ENCODE measurements at regions not wholly inside any gene's neighbourhood (a gene's known extent, or its start where the extent isn't known, plus 50 kb on each side); places are given as distances from the start of the nearest gene placed in this dataset.
"Not testable (repeated sequence)": the region's sequence is repeated elsewhere in the genome, so short reads cannot be mapped to it uniquely, and the experiment has no call there.

DNA sequence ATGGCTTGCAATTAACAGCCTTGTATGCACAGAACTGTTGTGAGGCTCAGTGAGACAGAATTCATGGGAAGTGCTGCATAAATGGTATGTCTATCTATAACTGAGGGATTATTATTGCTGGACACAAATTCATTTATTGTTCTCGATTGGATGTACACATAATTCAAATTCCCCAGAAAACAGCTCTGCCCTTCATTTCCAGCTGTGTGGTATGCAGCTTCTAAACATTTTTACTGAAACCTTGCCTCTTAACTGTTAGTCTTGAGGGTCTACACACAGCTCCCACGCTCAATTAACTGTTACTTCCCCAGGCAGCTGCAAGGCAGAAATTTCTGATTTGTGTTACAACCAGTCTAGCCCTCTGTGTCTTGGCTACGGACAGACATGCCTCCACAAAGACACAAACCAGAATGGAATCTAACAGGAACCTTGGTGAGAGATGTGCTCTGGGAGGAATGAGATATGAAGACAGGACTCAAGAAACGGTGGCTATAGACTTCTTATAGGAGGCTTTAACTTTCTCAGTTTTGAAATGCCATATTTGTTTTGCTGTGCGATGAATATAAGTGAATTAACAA, 139.7 kb upstream of the TBL1XR1 start:
- no peak for DNase-seq

GRCh38 chr3:177337541-177338331, 140.5 kb upstream of the TBL1XR1 start:
- no peak for DNase-seq

DNA sequence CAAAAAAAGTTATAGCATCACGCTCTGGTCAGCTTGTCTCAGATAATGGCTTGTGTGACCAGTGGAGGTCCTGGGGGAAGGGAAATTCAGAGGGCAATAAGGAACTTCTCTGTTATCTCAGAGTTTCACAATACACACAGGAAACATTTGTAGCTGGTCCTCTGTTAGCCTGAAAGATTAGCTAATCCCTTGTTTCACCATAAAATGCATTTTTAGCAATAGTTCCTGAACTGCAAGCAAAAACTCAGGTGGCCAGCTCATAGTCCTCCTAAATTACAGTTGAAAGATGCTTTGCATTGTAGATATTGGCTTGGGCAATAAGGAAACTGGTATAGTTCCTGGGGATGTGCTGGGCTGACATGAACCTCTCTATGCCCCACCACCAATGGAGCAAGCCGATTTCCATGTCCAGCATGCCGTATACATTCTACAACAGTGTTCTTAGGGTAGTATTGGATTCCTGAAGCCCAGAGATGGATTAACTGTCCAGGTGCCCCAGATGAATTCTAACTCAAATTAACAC, 141.5 kb upstream of the TBL1XR1 start:
- DNase-seq: no peak

GRCh38 chr3:177339220-177339703, 142.0 kb upstream of the TBL1XR1 start:
- DNase-seq: not testable (repeated sequence)

GRCh38 chr3:177340243-177340830, 143.1 kb upstream of the TBL1XR1 start:
- no peak for DNase-seq

DNA sequence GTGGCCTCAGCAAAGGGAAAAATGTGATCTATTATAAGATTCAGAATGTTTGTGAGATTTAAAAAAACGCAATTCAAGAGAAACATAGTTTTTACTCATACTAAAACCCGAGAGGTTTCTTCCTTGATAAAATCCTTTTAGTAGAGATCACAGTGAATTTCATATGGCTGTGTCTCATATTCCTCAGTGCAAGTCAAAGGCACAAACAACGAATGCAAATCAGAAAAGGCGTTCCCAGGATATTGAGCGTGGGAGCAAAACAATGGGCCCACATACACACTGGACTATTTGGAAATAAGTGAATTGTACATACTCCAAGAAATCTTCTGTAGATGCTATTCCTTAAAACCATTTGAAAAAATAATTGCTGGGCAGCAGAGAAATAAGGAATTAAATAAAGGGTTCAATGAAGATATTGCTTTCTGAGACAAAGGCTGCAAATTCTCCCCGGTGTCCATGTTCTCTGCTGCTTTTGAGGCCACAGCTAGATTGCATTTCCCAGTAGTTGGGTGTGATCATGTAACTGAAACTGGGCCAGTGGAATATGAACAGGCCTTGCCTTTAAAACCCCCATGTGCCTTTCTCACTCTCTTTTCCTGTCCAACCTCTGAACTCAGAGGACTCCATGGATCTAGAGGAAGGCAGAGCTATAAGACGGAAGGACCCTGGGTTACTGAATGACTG, 144.6 kb upstream of the TBL1XR1 start:
- no peak for DNase-seq

DNA sequence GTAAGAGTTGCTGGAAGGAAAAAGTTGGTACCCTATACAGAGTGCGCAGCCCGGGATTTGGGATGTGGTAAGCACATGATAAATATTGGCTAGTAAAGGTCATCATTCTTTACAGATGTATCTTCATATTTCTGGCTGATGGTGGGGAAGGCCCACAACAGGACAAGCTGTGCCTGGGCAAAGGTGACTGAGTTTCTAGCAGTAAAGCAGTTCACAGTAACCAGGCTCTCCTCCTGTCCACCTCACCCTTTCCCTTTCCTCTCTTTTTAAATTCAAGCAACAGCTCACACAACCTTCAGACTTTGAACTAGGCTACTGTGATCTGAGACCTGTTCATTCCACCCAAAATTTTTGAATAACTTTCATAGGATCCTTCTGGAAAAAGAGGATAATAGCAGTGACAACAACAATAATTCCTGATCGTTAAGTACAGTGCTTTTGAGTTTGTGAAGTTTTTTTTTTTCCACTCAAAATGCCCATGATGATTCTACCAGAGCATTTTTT, 145.9 kb upstream of the TBL1XR1 start:
- no peak for DNase-seq

- peak in 53 of 56 donors; percentile 14 to 85 (median 57) for DNase-seq
Observed at GRCh38 chr3:177345049-177345972, 148.0 kb upstream of the TBL1XR1 start.

- no peak for DNase-seq
Observed at GRCh38 chr3:177345973-177346503, 148.8 kb upstream of the TBL1XR1 start.

- no peak for DNase-seq
Observed at GRCh38 chr3:177346878-177347277, 149.6 kb upstream of the TBL1XR1 start.

- DNase-seq: no peak
Observed at GRCh38 chr3:177347611-177348010, 150.3 kb upstream of the TBL1XR1 start.

DNA sequence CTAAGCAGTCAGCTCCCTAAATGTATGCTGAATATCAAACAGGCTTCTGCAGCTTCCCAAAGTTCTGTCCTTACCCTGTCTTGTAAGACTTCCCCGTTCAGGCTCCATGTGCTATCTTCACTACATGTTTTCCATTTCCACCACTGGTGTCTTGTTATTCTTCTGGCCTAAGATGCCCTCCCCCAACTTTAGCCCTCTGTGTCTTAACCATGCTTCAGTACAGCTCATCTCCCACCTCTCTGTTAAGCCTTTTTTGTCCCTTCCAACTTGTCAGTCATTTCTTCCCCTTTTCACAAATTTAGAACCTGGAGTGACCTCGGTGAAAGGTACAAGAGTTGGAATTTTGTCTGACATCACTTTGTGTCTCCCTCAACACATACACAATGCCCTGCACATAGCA, 151.7 kb upstream of the TBL1XR1 start:
- DNase-seq: no peak

DNA sequence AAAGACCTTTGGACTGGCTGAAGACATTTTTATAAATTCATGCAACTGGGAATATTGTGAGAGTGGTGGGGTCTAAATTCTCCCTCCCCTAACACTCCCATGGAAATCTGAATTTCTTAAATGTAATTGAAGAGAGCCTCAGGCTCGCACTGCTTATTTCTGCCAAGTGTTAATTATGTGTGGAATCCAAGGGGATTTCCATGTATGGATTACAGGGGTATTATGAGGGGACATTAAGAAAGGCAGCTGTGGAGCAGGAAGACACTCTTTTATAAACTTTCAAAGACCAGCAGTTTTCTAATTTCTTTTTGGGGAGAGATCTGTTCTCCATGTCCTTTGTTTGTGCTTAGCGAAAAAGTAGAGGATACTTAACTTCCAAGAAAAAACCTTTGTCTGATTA, 152.1 kb upstream of the TBL1XR1 start:
- no peak for DNase-seq

- DNase-seq: no peak
Observed at GRCh38 chr3:177350121-177350520, 152.8 kb upstream of the TBL1XR1 start.

DNA sequence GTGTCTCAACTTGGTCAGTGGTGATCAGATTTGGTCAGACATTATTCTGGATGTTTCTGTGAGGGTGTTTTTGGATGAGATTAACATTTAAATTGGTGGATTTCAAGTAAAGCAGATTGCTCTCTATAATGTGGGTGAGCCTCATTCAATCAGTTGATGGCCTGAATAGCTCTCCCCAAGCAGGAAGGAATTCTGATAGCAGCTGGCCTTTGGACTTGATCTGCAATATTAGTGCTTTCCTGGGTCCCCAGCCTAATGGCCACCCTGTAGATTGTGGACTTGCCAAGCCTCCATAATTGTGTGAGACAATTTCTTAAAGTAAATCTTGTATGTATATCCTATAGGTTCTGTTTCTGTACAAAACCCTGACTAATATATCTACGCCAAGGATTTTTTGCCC, 153.9 kb upstream of the TBL1XR1 start:
- no peak for DNase-seq

GRCh38 chr3:177351757-177352158, 154.5 kb upstream of the TBL1XR1 start:
- DNase-seq: no peak

DNA sequence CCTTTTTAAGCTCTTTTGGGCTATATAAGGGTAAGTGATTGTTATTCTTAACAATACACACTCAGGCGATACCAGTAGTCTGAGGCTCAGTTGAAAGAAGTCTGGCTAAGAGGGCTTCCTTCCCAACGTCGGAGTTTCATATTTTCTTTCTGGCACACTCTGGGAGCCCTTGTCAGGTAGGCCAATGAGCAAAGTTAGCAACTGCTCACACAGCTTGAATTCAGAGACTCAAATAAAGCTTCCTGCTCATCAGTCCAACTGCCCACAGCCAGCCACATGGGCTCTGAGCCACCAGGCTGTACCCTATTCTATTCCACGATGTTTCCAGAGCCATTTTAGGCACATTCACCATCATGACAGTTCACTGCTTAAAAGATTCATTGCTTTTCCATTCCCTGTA, 155.1 kb upstream of the TBL1XR1 start:
- no peak for DNase-seq

GRCh38 chr3:177353140-177353539, 155.9 kb upstream of the TBL1XR1 start:
- DNase-seq: no peak

DNA sequence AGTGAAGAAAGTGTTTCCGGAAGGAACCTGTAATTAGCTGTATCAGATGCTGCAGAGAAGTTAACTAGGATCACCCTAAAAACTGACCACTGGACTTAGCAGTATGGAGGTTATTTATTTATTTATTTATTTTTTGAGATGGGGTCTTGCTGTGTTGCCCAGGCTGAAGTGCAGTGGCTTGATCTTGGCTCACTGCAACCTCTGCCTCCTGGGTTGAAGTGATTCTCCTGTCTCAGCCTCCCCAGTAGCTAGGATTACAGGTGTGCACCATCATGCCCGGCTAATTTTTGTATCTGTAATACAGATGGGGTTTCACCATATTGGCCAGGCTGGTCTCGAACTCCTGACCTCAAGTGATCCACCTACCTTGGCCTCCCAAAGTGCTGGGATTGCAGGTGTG, 156.6 kb upstream of the TBL1XR1 start:
- not testable (repeated sequence) for DNase-seq

GRCh38 chr3:177354466-177354865, 157.2 kb upstream of the TBL1XR1 start:
- no peak for DNase-seq
